NCI-H187 treated with DMSO at 0.1 percent for 48 hours (cell line): ENCODE measurements at regions not wholly inside any gene's neighbourhood (a gene's known extent, or its start where the extent isn't known, plus 50 kb on each side); places are given as distances from the start of the nearest gene placed in this dataset.
"Not testable (repeated sequence)": the region's sequence is repeated elsewhere in the genome, so short reads cannot be mapped to it uniquely, and the experiment has no call there.

ENCODE experiments used
- DNase-seq: peaks from one replicate; lab custom pipeline; 2025; lab: John Stamatoyannopoulos, UW

- DNase-seq, result no peak
These were observed 1268.3 kb upstream of the TMEFF2 start for GRCh38 chr2:193463011-193463410.

DNA sequence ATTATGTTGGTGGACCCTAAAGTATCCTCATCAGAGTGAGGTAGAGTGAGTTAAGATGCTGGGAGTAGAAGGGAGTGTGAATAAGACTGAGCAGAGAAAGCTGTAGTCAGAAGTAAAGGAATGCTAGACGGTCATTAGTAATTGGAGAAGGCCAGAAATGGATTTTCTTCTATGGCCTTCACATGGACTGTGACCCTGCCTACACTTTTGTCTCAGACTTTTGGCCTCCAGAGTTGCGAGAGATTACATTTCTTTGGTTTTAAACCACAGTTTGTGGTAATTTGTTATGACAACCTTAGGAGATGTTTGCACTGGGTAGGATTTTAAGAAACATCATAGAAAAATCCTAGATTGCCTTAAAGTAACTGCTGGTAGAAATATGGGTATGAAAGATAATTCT lies 1267.7 kb upstream of the TMEFF2 start:
- DNase-seq, result no peak

- DNase-seq, result no peak
These were observed 1266.8 kb upstream of the TMEFF2 start for GRCh38 chr2:193461431-193461934.

DNA sequence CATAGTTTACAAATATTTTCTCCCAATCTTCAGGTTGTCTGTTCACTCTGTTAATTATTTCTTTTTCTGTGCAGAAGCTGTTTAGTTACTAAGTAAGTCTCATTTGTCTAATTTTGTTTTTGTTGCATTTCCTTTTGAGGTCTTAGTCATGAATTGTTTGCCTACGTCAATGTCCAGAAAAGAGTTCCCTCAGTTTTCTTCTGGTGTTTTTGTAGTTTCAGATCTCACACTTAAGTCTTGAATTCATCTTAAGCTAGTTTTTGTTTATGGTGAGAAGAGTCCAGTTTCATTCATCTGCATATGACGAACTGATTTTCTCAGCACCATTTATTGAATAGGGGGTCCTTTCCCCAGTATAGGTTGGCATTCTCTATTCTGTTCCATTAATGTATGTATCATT lies 1252.2 kb upstream of the TMEFF2 start:
- DNase-seq, result no peak

- no peak for DNase-seq
These were observed 1247.6 kb upstream of the TMEFF2 start for GRCh38 chr2:193442293-193442692.

GRCh38 chr2:193428336-193428818 lies 1233.6 kb upstream of the TMEFF2 start:
- DNase-seq, result no peak

DNA sequence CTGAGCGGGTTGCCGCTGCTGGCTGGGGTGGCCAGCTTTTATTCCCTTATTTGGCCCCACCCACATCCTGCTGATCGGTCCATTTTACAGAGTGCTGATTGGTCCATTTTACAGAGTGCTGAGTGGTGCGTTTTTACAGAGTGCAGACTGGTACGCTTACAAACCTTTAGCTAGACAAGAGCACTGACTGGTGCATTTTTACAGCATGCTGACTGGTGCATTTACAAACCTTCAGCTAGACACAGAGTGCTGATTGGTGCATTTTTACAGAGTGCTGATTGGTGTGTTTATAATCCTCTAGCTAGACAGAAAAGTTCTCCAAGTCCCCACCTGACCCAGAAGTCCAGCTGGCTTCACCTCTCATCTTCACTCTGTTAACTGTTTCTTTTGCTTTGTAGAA lies 1217.6 kb upstream of the TMEFF2 start:
- not testable (repeated sequence) for DNase-seq

- DNase-seq, result no peak
These were observed 1215.2 kb upstream of the TMEFF2 start for GRCh38 chr2:193409951-193410350.

- no peak for DNase-seq
These were observed 1187.8 kb upstream of the TMEFF2 start for GRCh38 chr2:193382583-193382982.

- no peak for DNase-seq
These were observed 1183.1 kb upstream of the TMEFF2 start for GRCh38 chr2:193377789-193378188.

DNA sequence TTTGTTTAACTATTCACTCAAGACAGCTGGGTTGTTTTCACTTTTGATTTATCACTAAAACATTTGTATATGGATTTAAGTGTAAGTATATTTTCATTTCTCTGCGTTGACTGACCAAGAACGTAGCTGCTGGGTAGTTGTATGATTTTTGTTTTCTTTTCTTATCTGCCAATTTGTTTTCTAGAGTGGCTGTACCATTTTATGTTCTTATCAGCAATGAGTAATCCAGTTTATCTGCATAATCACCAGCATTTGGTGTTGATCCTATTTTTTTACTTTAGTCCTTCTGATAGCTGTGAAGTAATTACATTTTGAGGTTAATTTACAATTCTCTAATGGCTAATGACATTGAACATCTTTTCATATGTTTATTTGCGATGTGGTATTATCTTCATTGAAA lies 1178.4 kb upstream of the TMEFF2 start:
- DNase-seq, result no peak

- DNase-seq, result no peak
These were observed 1176.5 kb upstream of the TMEFF2 start for GRCh38 chr2:193371200-193371599.

- no peak for DNase-seq
These were observed 1173.9 kb upstream of the TMEFF2 start for GRCh38 chr2:193368615-193369014.

GRCh38 chr2:193357508-193357907 lies 1162.8 kb upstream of the TMEFF2 start:
- no peak for DNase-seq

- not testable (repeated sequence) for DNase-seq
These were observed 1158.0 kb upstream of the TMEFF2 start for GRCh38 chr2:193352665-193353242.

DNA sequence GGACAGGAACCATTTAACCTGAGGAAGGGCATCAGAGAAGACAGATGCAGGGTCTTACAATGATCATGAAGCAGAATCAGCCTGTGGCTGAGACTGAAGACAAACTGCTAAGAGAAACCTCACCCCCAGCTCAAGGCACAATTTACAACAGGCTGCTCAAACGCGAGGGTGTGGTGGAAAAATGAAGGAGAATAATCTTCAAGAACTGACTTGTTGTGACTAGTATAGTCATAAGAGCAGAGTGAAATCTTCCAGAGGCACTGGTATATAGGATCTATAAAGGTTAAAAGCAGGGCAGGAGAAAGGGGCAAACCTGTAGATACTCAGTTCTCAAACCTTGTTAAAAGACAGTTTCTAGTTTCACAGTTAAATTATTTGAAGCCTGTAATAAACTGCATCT lies 1155.8 kb upstream of the TMEFF2 start:
- DNase-seq, result no peak

- no peak for DNase-seq
These were observed 1154.9 kb upstream of the TMEFF2 start for GRCh38 chr2:193349642-193350041.

DNA sequence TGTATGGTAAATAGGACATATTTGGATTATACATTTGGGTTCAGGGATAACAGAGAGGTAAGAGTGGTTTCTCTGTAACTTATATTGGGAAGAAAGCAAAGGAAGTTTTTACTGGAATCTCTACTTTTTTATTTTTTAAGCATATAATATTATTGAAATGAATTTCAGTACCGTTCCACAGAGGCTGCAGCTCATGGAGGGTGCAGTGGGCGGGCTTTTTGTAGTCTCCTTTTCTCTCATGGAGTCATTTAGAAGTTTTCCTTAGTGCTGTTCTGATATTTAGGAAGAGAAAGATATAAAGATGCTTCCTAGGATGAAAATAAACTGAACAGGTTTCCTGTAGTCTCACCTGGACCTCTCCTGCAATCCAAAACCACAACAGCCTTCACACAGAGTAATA lies 1153.3 kb upstream of the TMEFF2 start:
- DNase-seq, result no peak

DNA sequence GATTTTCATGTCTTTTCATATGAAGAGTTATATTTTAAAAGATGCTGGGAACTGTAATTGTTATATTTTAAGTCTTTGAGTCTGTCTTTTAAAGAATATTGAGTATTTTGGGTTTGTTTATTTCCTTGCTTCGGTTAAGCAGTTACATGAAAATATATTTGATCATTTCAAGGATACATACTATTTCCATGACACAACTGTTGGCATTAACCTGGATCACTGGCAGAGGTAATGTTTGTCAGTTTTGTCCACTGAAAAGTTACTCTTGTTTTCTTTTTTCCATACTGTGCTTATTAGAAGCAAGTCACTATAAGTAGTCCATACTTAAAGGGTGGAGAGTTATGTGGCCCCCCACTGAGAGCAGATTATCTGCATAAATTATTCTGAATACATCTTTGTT lies 1142.0 kb upstream of the TMEFF2 start:
- no peak for DNase-seq

GRCh38 chr2:193334401-193334800 lies 1139.7 kb upstream of the TMEFF2 start:
- no peak for DNase-seq

DNA sequence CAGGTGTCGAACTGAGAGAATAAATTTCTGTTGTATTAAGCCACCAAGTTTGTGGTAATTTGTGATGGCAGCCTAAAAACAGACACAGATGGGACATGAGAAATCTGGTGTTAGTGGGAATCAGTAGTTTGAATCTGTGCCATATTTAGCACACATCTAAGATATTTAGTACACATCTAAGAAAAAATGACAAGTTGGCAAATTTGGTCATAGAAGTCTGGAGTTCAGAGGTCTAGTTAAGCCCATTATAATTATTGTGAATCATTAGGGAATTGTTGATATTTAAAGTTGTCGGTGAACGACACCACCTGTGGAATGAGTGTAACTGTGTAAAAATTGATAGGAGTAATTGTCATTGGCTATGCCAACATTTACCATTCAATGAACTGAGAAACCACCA lies 1138.8 kb upstream of the TMEFF2 start:
- DNase-seq, result no peak

DNA sequence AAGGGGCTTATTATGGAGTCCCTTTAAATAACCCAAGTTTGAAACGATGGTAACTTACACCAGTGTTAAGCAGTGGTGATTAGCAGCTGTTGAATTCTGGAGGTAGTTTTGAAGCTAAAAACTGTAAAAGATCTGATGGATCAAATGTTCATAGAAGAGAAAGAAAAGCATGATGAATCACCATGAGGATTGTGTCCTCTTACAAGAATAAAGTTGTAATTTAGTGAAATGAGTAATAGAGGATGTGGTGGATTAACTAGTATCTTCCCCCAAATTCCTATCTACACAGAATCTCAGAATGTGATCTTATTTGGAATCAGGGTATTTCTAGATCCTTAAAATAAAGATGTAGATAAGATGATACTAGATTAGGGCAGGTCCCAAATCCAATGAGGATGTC lies 1138.2 kb upstream of the TMEFF2 start:
- no peak for DNase-seq

- no peak for DNase-seq
These were observed 1136.9 kb upstream of the TMEFF2 start for GRCh38 chr2:193331676-193332075.

- no peak for DNase-seq
These were observed 1131.6 kb upstream of the TMEFF2 start for GRCh38 chr2:193326296-193326695.
